Right ventricle myocardium inferior (tissue), 1 donor: ENCODE measurements at regions not wholly inside any gene's neighbourhood (a gene's known extent, or its start where the extent isn't known, plus 50 kb on each side); places are given as distances from the start of the nearest gene placed in this dataset.
"Not testable (repeated sequence)": the region's sequence is repeated elsewhere in the genome, so short reads cannot be mapped to it uniquely, and the experiment has no call there.

ENCODE experiments used
- ATAC-seq: fragments of 200-7000 bp; cut with Tn5 transposase; one replicate; pipeline ENCODE4 v1.9.1; 2020; ENCODE audit warnings: mild to moderate bottlenecking, moderate library complexity
- DNase-seq: peaks from one replicate; pipeline ENCODE4 v3.0.0; 2021; ENCODE audit errors: missing footprints
- intact Hi-C: fragments of 100-400 bp; cut with DNase I; formaldehyde crosslinking; loops from one replicate; pipeline ENCODE4 v1.11.0; 2022
- donor health status: DM: no; HTN: yes; CAD: no; lungs with severe emphysema.

GRCh38 chr5:167356374-167356773, 935.1 kb upstream of the WWC1 start:
- intact Hi-C loops = no loop called here
- DNase-seq (no peak), ATAC-seq (no peak)

- intact Hi-C loops = no loop called here
- ATAC-seq (no peak), DNase-seq (no peak)
Observed at GRCh38 chr5:167358868-167359492, 932.5 kb upstream of the WWC1 start.

GRCh38 chr5:167361795-167362194, 929.6 kb upstream of the WWC1 start:
- ATAC-seq (no peak), DNase-seq (no peak)
- intact Hi-C loops = no loop called here

- DNase-seq (no peak), ATAC-seq (no peak)
- intact Hi-C loops = no loop called here
Observed at GRCh38 chr5:167363065-167363464, 928.4 kb upstream of the WWC1 start.

- no peak for DNase-seq
- intact Hi-C loops = no loop called here
Observed at GRCh38 chr5:167375125-167375524, 916.3 kb upstream of the WWC1 start.

GRCh38 chr5:167378894-167379723, 912.3 kb upstream of the WWC1 start:
- no peak for DNase-seq
- ATAC-seq = no peak
- intact Hi-C loops = no loop called here

More at GRCh38 chr5:167375125-167375524, 916.3 kb upstream of the WWC1 start:
- no peak for ATAC-seq

GRCh38 chr5:167381457-167381856, 910.0 kb upstream of the WWC1 start:
- intact Hi-C loops = no loop called here
- ATAC-seq = no peak
- no peak for DNase-seq

- intact Hi-C loops = no loop called here
- DNase-seq = no peak
Observed at GRCh38 chr5:167389537-167389936, 901.9 kb upstream of the WWC1 start.

GRCh38 chr5:167391286-167391685, 900.2 kb upstream of the WWC1 start:
- intact Hi-C loops, DNase-seq, ATAC-seq: not testable (repeated sequence)

More at GRCh38 chr5:167389537-167389936, 901.9 kb upstream of the WWC1 start:
- no peak for ATAC-seq

- no peak for DNase-seq
- intact Hi-C loops = no loop called here
- no peak for ATAC-seq
Observed at GRCh38 chr5:167392240-167392639, 899.2 kb upstream of the WWC1 start.

GRCh38 chr5:167393358-167393757, 898.1 kb upstream of the WWC1 start:
- DNase-seq (no peak), ATAC-seq (no peak)
- intact Hi-C loops = no loop called here

GRCh38 chr5:167402671-167403070, 888.8 kb upstream of the WWC1 start:
- no peak for DNase-seq
- intact Hi-C loops = no loop called here
- ATAC-seq = no peak

- ATAC-seq (no peak), DNase-seq (no peak)
- intact Hi-C loops = no loop called here
Observed at GRCh38 chr5:167406513-167406912, 884.9 kb upstream of the WWC1 start.

GRCh38 chr5:167412556-167412955, 878.9 kb upstream of the WWC1 start:
- DNase-seq (no peak), ATAC-seq (no peak)
- intact Hi-C loops = no loop called here

GRCh38 chr5:167413506-167413905, 877.9 kb upstream of the WWC1 start:
- intact Hi-C loops = no loop called here
- no peak for ATAC-seq

GRCh38 chr5:167414611-167415010, 876.8 kb upstream of the WWC1 start:
- ATAC-seq = no peak
- DNase-seq = no peak
- intact Hi-C loops = no loop called here

More at GRCh38 chr5:167413506-167413905, 877.9 kb upstream of the WWC1 start:
- DNase-seq = no peak

GRCh38 chr5:167415779-167416746, 875.4 kb upstream of the WWC1 start:
- intact Hi-C loops = no loop called here
- ATAC-seq = no peak

GRCh38 chr5:167417662-167418061, 873.8 kb upstream of the WWC1 start:
- intact Hi-C loops = no loop called here
- no peak for ATAC-seq
- DNase-seq = no peak

More at GRCh38 chr5:167415779-167416746, 875.4 kb upstream of the WWC1 start:
- DNase-seq = no peak

- intact Hi-C loops = no loop called here
- DNase-seq (no peak), ATAC-seq (no peak)
Observed at GRCh38 chr5:167425161-167425560, 866.3 kb upstream of the WWC1 start.
